ENCODE measurements at regions not wholly inside any gene's neighbourhood (a gene's known extent, or its start where the extent isn't known, plus 50 kb on each side); places are given as distances from the start of the nearest gene placed in this dataset.

DNA sequence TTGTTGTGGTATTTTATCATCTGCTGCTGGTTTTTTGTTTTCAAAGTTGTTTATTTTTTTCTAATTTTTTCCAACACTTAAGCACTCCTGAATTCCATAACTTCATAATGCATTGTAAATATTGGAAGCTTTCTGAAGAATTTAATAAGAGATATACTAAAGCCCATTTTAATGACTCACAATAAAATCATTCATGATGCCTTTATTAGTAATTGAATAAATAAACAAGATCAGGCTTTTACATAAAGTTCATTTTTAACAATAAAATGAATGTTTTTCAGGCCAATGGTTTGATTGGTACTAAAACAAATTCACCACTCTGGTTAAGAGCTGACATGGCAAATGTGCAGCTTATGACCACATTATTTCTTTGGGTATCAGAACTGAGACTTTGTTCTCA is 408.2 kb upstream of the SMIM31 start:
- no peaks in the 10 kb centered on the region for H3K79me2 ChIP-seq (ENCODE audit: control insufficient read depth in 1 of 2, insufficient read depth in 2 of 2, low read length in 2 of 2)
- H2BK5ac ChIP-seq (ENCODE audit: low read depth, low read length) = no peak overlapping the region
- no peak overlapping the region for H2BK12ac ChIP-seq (ENCODE audit: low read depth, low read length)
- H3K23ac ChIP-seq (ENCODE audit: insufficient read length) = no peak overlapping the region
- H3K56ac ChIP-seq (replicated peaks; ENCODE audit: insufficient read length, low read depth, low read length) = no peak overlapping the region
- DNase-seq (ENCODE audit: low read depth in 1 of 2, low spot score in 2 of 2) (no peak), FAIRE-seq (no peak)
- H3K4me2 ChIP-seq (ENCODE audit: insufficient read depth in 1 of 2, low read depth in 2 of 2, low read length in 2 of 2) = no peak overlapping the region
- H2BK120ac ChIP-seq (replicated peaks; ENCODE audit: low read depth, low read length) = no peak overlapping the region
- no peak overlapping the region for H4K91ac ChIP-seq (replicated peaks; ENCODE audit: insufficient read length, low read length)
- H2BK20ac ChIP-seq (ENCODE audit: low read length) = no peak overlapping the region
- H3K14ac ChIP-seq (ENCODE audit: insufficient read length) = no peak overlapping the region
- POLR2A ChIA-PET (ENCODE audit: partially characterized antibody) = no interaction called here
- H2BK15ac ChIP-seq (ENCODE audit: low read length) = no peak overlapping the region
- no peaks in the 10 kb centered on the region for H3K79me1 ChIP-seq (ENCODE audit: low read depth, low read length)
- H4K5ac ChIP-seq (ENCODE audit: insufficient read length, low read depth, low read length) = no peak overlapping the region
- TF ChIP-seq SP2 (IDR thresholded peaks at IDR 0.05; ENCODE audit: low read length) (no peak), JUN (IDR thresholded peaks at IDR 0.05; ENCODE audit: low read depth, low read length) (no peak), POU5F1 (IDR thresholded peaks at IDR 0.05; ENCODE audit: low read depth, low read length) (no peak), CEBPB (IDR thresholded peaks at IDR 0.05; ENCODE audit: low read depth, low read length) (no peak), SRF (IDR thresholded peaks at IDR 0.05; ENCODE audit: low read depth, low read length) (no peak), ASH2L (IDR thresholded peaks at IDR 0.05; ENCODE audit: low read length) (no peak), EP300 (IDR thresholded peaks at IDR 0.05; ENCODE audit: borderline replicate concordance in 1 of 2, low read depth in 2 of 2, low read length in 2 of 2) (no peak), CHD2 (IDR thresholded peaks at IDR 0.05; ENCODE audit: low read length) (no peak), GTF2F1 (IDR thresholded peaks at IDR 0.05; ENCODE audit: borderline replicate concordance, low read depth, low read length) (no peak), TCF12 (IDR thresholded peaks at IDR 0.05; ENCODE audit: low read depth, low read length) (no peak), POLR2A (IDR thresholded peaks at IDR 0.05; ENCODE audit: control extremely low read depth in 1 of 2, low read depth in 2 of 2, low read length in 2 of 2) (no peak)
- no peak overlapping the region for H2AK5ac ChIP-seq (ENCODE audit: low read depth, low read length)
- no peak overlapping the region for H3K4me3 ChIP-seq (ENCODE audit: extremely low read depth in 1 of 4, insufficient read depth in 2 of 4, low read depth in 3 of 4, low read length in 4 of 4)
- no peak overlapping the region for H3K27ac ChIP-seq (ENCODE audit: low read depth, low read length)
- no peaks in the 10 kb centered on the region; a peak in 2 of 8 replicates for H3K36me3 ChIP-seq (ENCODE audit: control insufficient read depth in 2 of 4, insufficient read depth in 4 of 4, low read length in 3 of 4)
- H3K27me3 ChIP-seq (replicated peaks in 1 of 4; ENCODE audit: control insufficient read depth in 3 of 4, extremely low read depth in 1 of 4, insufficient read depth in 3 of 4, low read length in 3 of 4) = no peaks in the 10 kb centered on the region
- H4K8ac ChIP-seq (ENCODE audit: extremely low read depth, insufficient read depth, low read length) = no peak overlapping the region
- H3K18ac ChIP-seq (ENCODE audit: extremely low read depth, low read length) = no peak overlapping the region
- CTCF ChIA-PET (ENCODE audit: partially characterized antibody) = interaction anchor here (0.6 kb wide), 1 partner anchor 593 kb away, joined by 3 read pairs; no protein-coding TSS in a partner anchor
- H3K23me2 ChIP-seq (ENCODE audit: low read depth, low read length) = no peaks in the 10 kb centered on the region
- H3K4ac ChIP-seq (replicated peaks; ENCODE audit: insufficient read length, low read depth, low read length) = no peak overlapping the region
- no peaks in the 10 kb centered on the region for H4K20me1 ChIP-seq (replicated peaks in 1 of 2; ENCODE audit: control insufficient read depth in 1 of 2, insufficient read depth in 2 of 2, low read length in 2 of 2)
- H3K9me3 ChIP-seq (ENCODE audit: insufficient read depth in 2 of 2, low read depth in 1 of 2, low read length in 1 of 2) = peaks cover 0 to 3% of the 10 kb centered on the region in 2 experiments; a peak in 2 of 4 replicates
- H3K9ac ChIP-seq (replicated peaks in 1 of 4; ENCODE audit: extremely low read depth in 1 of 4, low read depth in 3 of 4, low read length in 3 of 4) = no peak overlapping the region
- no peak overlapping the region for H2AFZ ChIP-seq (ENCODE audit: low read length)
- H3K4me1 ChIP-seq (replicated peaks in 1 of 4; ENCODE audit: control insufficient read depth in 3 of 4, insufficient read depth in 4 of 4, low read length in 3 of 4) = no peaks in the 10 kb centered on the region

Measured in H1 (cell line).